WTC11 (cell line): ENCODE measurements at regions not wholly inside any gene's neighbourhood (a gene's known extent, or its start where the extent isn't known, plus 50 kb on each side); places are given as distances from the start of the nearest gene placed in this dataset.

Experiments
- CREB1 ChIP-seq: sonication (generic); formaldehyde crosslinking; IDR thresholded peaks from 2 replicates; pipeline ENCODE4 v1.8.0; 2023; ENCODE audit warnings: mild to moderate bottlenecking, missing genetic modification reagents
- CTCF ChIP-seq: fragments of 200-600 bp; IDR thresholded peaks from 2 replicates; pipeline ENCODE4 v1.8.0; 2022; ENCODE audit warnings: antibody characterized with exemption
- E2F4 ChIP-seq: sonication (generic); formaldehyde crosslinking; IDR thresholded peaks from 2 replicates; pipeline ENCODE4 v1.8.1; 2022; ENCODE audit warnings: low read depth, mild to moderate bottlenecking, moderate library complexity, missing genetic modification reagents, borderline replicate concordance
- ESRRA ChIP-seq: sonication (generic); formaldehyde crosslinking; IDR thresholded peaks from 2 replicates; pipeline ENCODE4 v1.8.1; 2022; ENCODE audit warnings: mild to moderate bottlenecking, missing genetic modification reagents, borderline replicate concordance
- ETV6 ChIP-seq: sonication (generic); formaldehyde crosslinking; IDR thresholded peaks from 2 replicates; pipeline ENCODE4 v1.8.1; 2022; ENCODE audit warnings: mild to moderate bottlenecking, missing genetic modification reagents
- JUN ChIP-seq: sonication (generic); formaldehyde crosslinking; IDR thresholded peaks from 2 replicates; pipeline ENCODE4 v1.8.0; 2023; ENCODE audit warnings: mild to moderate bottlenecking, missing genetic modification reagents
- SP1 ChIP-seq: sonication (generic); formaldehyde crosslinking; conservative IDR thresholded peaks from 2 replicates; pipeline ENCODE4 v1.8.1; 2022; ENCODE audit warnings: missing genetic modification reagents
- ZNF263 ChIP-seq: sonication (generic); formaldehyde crosslinking; IDR thresholded peaks from 2 replicates; pipeline ENCODE4 v1.8.1; 2022; ENCODE audit warnings: low read depth, mild to moderate bottlenecking, moderate library complexity, missing genetic modification reagents

DNA sequence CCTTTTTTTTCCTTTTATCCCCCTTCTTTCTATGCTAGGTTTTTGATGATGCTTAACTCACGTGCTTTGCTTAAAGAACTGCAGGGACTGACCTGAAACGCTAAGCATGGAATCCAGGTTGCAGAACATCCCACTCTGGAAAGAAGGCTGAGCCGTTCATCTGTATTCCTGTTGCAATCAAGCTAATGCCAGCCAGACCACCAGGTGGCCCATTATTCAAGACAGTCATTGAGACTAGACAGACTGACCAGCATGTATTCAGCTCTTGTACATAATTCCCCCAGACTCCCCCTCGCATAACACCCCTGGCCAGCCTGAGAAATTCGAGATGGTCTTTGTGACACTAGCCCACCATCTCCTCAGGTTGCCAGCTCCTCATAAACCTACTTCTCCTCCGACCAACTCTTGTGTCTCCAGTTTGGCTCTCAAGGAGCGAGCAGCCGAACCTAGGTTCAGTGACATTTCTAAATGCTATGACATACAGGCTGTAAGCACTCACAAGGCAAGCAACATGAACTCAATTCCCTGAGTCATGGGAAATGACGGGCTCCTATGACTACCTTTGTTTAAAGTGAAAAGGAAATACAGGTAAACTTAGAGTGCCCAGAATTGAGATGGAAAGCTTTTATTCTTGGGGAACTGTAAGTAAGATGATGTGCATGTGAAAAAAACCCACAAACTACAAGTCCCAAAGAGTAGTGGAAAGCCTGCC lies 309.3 kb upstream of the CDYL start:
- no peak for TF ChIP-seq ZNF263 (CRISPR knock-in tag)
- no peak for TF ChIP-seq ESRRA (CRISPR knock-in tag)
- TF ChIP-seq E2F4 (CRISPR knock-in tag): no peak
- no peak for TF ChIP-seq JUN (CRISPR knock-in tag)
- TF ChIP-seq CREB1 (CRISPR knock-in tag): no peak
- no peak for TF ChIP-seq ETV6 (CRISPR knock-in tag)
- no peak for TF ChIP-seq CTCF
- no peak for TF ChIP-seq SP1
